Left lobe of liver (tissue), 2 donors: ENCODE measurements at regions not wholly inside any gene's neighbourhood (a gene's known extent, or its start where the extent isn't known, plus 50 kb on each side); places are given as distances from the start of the nearest gene placed in this dataset.

Experiments
- ATAC-seq: fragments of 200-7000 bp; cut with Tn5 transposase; one replicate; pipeline ENCODE4 v1.9.1; 2020; ENCODE audit warnings: mild to moderate bottlenecking, moderate library complexity
- DNase-seq: peaks from one replicate; pipeline ENCODE4 v3.0.0-alpha.2; 2020; ENCODE audit warnings: low spot score
- donor health status: DM: no; HTN: no; CAD: no; lungs with moderate emphysema.
- donor health status: DM: no; HTN: yes; CAD: no.

DNA sequence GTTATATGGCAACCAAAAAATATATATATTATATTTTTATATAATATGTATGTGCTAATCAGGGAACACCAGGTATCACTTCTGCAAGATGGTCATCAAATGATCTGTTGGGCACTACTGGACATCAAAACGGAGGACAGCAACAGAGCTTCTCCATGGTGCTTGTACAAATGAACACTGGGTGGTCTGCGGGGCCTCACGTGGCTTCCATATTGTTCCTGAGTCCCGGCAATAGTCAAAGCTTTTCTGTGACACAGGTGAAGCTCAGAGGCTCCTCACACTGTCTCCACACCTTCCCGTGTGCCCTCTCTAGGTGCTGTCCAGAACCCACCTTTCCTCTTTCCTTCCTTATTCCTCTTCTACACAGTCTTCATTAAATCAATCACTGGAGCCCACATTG lies 149.9 kb upstream of the PIRT start:
- no peak for DNase-seq
- ATAC-seq = no peak

DNA sequence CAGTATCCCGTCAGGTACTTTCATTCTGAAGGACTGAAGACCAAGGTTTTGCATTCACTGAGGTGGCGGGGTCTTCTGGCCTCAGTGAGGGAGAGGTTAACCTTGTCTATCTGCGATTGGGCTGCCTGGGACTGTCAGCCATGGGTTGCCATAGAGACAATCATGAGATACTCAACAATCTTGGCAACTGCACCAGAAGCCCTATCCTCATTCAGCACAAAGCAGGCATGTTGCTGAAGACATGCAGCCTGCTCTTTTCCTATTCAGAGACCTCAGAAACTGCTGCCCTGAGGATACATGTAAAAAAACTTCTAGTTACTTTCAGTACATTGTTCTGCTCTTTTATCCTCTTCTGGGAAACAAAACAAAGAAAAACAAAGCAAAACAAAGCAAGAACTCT lies 146.3 kb upstream of the PIRT start:
- ATAC-seq = no peak
- DNase-seq = no peak

DNA sequence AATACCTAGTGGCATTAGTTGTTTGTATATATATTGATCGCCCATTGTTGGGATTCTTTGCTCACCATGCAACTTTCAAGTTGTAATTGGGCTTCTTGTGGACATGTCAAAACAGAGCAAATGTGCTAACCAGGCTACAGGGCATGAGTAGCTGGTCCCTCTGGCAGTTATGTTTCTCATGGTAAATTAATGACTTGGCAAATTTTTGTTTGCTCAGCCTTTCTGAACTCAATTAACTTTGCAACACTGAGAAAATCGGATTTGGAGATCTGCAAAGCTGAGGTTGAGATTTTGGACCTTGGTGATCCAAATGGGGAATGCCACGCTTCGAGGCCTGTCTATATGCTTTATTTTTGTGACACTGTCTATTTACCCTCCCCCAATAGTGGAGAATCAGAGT lies 138.5 kb upstream of the PIRT start:
- ATAC-seq (no peak), DNase-seq (no peak)

DNA sequence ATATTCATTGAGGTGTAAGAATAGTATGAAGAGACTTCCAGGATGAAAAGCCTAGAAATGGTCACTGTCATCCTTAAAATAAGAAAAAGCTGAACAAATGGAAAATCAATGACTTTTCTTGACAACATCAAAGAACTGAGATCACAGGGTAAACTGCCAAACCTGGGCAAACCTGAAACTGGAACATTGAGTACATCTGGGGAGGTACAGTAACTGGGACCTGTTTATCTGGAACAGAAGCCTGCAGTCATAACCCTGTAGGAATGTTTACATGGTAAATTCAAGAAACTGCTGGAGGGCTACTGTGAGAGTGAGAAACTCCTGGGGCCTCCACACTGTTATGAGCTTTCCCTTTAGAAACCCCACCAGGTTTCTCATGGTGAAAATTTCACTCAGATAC lies 130.1 kb upstream of the PIRT start:
- ATAC-seq (no peak), DNase-seq (no peak)

GRCh38 chr17:10956821-10957220 lies 118.9 kb upstream of the PIRT start:
- DNase-seq (no peak), ATAC-seq (no peak)

DNA sequence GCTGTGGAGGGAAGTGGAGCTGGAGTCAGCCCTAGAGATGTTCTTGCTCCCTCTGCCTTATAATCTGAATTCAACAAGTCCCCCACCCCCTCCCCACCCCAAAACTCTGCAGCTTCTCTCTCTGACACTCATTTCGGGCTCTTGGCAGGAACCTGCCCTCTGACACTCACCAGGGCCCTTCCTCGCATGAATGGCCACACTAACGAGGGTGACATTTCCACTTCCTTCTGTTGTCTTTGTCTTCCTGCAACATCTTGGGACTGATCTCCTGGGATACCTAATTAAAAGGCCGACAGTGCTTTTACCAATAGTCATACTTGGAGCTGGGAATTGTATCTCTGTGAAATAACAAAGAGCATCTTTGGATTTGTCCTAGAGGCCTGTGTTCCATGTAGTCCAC lies 106.9 kb upstream of the PIRT start:
- DNase-seq (no peak), ATAC-seq (no peak)

DNA sequence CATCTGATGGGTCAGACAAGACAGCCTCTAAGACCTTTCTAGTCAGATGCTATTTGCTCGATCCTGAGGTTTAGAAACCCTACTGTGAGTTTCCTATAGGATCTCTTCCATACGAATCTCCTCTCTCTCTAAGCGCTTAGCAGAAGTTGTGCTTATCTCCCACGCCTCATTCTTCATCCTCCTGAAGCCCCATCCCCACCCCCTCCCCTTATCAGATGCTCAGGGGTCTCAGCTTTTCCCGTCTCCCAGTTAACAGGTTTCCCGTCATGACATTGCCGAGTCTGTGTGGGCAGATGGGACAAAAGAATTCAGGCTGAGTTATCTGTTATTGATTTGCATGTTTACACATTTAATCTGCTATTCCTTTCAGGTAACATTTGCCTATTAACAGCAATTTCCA lies 99.0 kb upstream of the PIRT start:
- DNase-seq (no peak), ATAC-seq (no peak)

GRCh38 chr17:10932938-10933337 lies 95.1 kb upstream of the PIRT start:
- no peak for ATAC-seq

DNA sequence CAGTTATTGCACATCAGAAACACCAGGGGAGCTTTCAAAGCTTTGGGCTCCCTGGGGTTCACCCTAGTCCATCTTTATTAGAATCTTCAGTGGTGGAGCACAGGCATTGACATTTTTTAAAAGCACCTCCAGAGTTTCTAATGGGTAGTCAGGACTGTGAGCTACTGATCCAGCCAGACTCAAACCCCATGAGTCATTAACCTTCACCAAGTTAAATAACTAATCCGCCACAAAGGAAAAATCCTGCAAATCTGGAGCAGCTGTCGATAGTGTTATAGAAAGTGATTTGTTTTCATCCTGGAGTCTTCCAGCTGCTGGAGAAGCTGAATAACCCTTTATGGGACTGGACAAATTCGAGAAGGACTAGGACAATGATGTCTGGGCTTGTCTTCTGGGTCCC lies 93.2 kb upstream of the PIRT start:
- ATAC-seq = no peak
- DNase-seq = no peak

More at GRCh38 chr17:10932938-10933337, 95.1 kb upstream of the PIRT start:
- DNase-seq = no peak

- DNase-seq = no peak
- ATAC-seq = no peak
Observed at GRCh38 chr17:10927712-10928111, 89.8 kb upstream of the PIRT start.

DNA sequence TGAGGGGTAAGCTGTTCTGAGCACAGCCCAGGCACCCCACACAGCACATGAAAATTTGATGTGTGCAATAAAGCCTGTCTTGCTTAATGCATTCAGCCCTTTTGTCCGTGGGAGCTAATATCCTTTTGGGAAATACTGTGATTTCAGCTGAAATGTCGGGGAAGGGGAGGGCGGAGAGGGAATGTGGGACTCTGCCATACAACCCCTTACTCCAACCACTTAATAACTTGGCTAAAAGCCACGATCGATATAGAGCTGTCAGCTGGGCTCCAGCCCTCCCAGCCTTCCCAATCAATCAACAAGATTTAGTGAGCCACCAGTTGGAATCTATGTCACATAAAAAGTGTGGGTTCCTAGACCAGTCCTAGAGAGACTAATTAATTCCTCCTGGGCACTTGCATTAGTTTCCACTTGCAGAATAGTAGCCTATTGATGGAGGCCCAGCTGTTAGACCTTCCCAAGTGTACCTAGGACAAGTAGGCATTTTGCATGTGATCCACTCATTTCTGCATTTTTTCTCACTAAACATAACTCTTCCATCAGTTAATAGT lies 82.7 kb upstream of the PIRT start:
- ATAC-seq (no peak), DNase-seq (no peak)

- ATAC-seq (no peak), DNase-seq (no peak)
Observed at GRCh38 chr17:10907370-10907769, 69.5 kb upstream of the PIRT start.

DNA sequence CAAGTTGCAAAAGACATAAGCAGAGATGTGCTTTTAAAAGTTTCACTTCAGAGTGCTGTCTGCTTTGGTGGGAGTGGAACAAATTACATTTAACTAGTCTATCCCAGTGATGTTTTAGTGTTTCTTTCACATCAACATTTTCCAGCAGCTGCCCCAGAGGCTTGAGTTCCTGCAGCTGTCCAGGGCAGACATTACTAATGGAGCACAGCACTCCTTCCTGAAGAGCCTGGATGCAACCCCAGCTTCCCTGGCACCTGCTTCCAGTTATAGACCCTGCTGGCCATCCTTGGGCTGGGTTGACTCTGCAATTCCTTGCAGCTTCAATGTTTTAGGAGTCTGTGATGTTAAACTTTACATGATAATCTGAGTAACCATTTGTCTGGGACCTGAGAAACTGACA lies 61.4 kb upstream of the PIRT start:
- ATAC-seq = no peak
- DNase-seq = no peak

- no peak for ATAC-seq
- DNase-seq = no peak
Observed at GRCh38 chr17:10894220-10894619, 56.3 kb upstream of the PIRT start.

- no peak for DNase-seq
- ATAC-seq = no peak
Observed at GRCh38 chr17:10888858-10889257, 51.0 kb upstream of the PIRT start.
